HG02678 (cell line): ENCODE measurements at regions not wholly inside any gene's neighbourhood (a gene's known extent, or its start where the extent isn't known, plus 50 kb on each side); places are given as distances from the start of the nearest gene placed in this dataset.

Experiments used
- ATAC-seq: cut with Tn5 transposase; IDR thresholded peaks from one replicate; pipeline ENCODE4 v1.9.1; 2021; ENCODE audit warnings: mild to moderate bottlenecking, moderate library complexity; ENCODE audit not compliant: unreplicated experiment

GRCh38 chr2:42941633-42942176 is 149.3 kb upstream of the HAAO start:
- ATAC-seq: no peak

GRCh38 chr2:42939411-42940206 is 147.2 kb upstream of the HAAO start:
- no peak for ATAC-seq

- ATAC-seq: no peak
These were observed 146.4 kb upstream of the HAAO start for GRCh38 chr2:42938671-42939370.

GRCh38 chr2:42937171-42937875 is 144.9 kb upstream of the HAAO start:
- ATAC-seq: no peak

- no peak for ATAC-seq
These were observed 143.6 kb upstream of the HAAO start for GRCh38 chr2:42935692-42936671.

DNA sequence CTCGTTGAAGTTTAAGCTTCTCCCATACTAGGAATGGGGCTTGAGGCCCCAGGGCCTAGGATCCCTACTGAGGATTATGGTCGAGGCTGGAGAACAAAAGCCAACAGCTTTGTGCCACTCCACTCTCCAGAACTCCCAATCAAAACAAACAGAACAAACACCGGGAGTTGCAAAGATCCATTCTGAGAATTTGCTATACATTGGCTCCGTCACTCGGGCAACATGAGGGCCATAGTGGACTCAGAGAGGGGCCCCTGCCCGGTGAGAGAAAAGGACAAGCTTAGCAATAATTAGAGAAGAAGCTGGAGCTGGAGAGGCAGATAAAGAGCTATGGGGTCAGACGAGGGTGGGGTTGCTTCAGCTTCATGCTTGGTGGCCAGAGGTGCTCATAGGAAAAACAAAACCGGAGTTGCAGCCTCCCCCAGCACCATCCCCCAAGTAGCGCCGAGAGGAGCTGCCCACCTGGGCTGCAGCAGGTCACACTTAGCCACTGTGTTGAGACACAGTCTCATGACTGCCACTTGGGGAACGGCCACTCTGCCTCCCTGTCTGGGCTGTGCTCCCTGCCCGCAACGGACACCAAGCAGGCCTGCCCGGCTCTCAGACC is 142.3 kb upstream of the HAAO start:
- no peak for ATAC-seq

DNA sequence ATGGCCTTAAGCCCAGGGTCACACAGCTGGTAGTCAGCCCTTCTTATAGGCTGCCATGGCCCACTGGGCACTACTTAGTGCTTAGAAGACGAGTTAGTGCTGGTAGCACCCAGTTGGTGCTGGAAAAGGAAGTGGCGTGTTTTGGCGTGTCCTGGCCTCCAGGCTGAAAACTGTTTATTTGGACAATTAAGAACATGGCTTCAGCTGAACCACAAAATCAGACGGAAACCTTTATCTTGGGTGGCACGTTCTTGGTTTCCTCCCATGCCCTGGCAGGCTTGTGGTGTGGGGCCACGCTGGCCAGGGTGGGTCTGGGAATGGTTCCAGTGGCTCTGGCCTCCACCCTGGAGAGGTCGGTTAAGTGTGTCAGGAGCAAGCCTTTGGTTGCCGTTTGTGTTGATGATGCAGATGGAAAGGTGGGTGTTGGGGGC is 141.5 kb upstream of the HAAO start:
- no peak for ATAC-seq

DNA sequence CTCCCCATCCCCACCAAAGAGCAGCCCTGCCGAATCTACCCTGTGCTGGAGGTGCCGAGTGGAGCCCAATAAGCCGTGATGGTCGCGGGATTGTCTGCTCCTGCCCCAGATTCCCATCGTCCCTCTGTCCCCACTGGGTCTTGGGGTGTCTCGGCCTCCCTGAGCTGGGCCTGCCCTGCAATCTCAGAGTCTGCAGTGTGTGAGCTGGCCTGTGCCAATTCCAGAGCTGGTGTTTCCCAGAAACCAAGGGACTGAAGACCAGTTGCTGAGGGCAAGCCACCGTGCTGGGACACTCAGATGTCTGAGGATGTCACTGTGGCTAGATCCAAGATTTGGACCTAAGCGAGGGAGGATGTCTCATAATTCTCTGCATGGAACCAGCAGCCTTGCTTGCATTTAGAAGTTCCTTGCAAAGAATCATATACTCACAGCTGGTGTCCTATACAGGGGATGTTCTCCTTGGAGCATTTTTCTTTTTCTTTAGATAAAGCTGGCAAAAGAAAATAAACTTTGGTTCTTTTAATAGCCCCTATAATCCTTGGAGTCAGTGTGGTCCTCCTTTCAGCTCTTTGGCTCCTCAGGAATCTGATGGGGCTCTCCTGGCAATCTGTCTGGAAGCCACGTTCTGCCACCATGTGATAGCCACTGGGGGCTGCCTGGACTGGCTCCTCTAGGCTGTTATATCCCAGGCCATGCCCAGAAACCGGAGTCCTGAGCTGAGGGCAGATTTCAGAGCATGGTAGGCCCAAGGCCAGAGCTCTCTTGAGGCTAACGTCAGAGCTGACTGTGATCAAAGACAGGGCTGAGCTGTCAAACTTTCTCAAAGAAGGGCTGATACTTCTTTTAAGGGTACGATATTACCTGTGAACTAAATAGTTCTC is 140.1 kb upstream of the HAAO start:
- ATAC-seq: no peak

DNA sequence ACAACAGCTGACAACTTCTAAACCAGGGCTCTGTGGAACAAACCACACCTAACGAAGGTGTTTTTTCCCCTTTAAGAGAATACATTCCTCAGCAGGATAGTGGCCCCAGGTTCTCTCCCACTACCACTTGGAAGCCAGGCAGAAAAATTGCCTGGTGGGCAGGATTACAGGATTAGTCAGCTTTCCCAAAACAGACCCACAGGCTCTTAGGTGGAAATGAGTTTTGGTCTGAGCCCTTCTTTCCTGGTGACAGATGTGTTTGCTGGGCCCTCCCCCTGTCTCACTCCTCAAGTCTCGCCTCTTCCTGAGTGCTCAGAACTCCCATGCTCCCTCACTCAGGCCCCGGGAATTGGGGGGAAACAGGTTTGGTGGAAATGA is 139.4 kb upstream of the HAAO start:
- ATAC-seq: no peak

- no peak for ATAC-seq
These were observed 138.9 kb upstream of the HAAO start for GRCh38 chr2:42931146-42931817.

DNA sequence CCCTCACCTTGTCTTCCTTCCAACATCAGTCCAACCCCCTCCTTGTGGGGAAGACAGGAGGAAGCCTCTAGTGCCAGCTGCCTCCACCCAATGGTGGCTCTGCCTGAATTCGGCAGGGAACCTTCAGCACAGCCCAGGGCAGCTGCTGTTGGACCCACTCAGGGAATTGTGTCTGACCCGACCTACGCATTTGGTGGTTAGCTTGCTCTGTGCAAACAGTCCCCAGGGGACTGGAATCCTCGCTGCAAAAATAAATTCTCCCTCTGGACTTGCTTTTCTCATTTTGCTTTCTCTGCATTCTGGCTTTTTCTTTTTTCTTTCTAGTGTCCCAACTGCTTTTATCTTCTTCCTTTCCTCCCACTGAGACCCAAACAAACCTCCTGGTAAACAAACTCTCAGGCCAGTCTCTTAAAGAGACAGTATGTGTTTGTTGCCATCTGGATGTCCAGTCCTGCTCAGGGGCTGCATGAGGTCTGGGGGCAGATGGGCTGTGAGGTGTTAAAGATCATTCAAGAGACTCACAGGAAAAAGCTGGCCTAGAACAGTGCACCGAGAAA is 137.7 kb upstream of the HAAO start:
- no peak for ATAC-seq

GRCh38 chr2:42929546-42930024 is 137.2 kb upstream of the HAAO start:
- ATAC-seq: no peak

DNA sequence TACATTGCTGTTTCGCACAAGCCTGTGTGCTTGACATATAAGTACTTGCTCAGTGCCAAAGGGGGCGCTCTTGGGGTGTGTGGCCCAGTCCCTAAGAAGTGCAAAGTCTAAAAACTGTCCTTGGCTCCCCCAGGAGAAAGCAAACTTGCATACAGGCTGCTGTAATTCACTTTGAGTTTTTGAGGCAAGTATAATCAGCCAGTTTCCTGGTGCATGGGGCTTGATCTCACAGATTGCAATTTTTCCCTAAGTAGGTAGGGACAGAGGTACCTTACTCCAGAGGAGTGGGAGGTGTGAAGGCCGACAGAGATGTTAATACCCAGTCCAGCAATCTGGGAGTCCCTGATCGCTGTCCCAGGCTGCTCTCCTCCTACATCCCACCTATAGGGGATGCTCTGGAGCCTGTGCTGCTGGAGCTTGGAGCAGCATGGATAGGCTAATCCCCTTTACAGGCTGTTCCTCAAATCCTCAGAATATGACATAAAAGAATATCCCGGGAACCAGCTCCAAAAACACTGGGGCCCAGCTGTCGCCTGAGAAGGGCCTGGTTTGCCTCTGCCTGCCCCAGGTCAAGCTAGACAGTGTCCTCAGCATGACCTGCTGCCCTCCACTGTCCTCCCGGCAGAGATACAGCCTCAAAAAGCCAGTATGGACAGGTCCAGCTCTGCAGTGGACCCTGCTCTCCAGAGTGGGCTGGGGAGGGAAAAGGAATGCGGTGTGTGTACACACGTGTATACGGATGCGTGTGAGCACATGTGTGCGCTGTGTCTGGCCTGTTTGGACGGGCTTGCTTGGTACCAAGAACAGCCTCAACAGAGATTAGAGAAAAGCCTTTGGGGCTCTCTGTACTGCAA is 136.5 kb upstream of the HAAO start:
- no peak for ATAC-seq

GRCh38 chr2:42928161-42928691 is 135.8 kb upstream of the HAAO start:
- no peak for ATAC-seq

DNA sequence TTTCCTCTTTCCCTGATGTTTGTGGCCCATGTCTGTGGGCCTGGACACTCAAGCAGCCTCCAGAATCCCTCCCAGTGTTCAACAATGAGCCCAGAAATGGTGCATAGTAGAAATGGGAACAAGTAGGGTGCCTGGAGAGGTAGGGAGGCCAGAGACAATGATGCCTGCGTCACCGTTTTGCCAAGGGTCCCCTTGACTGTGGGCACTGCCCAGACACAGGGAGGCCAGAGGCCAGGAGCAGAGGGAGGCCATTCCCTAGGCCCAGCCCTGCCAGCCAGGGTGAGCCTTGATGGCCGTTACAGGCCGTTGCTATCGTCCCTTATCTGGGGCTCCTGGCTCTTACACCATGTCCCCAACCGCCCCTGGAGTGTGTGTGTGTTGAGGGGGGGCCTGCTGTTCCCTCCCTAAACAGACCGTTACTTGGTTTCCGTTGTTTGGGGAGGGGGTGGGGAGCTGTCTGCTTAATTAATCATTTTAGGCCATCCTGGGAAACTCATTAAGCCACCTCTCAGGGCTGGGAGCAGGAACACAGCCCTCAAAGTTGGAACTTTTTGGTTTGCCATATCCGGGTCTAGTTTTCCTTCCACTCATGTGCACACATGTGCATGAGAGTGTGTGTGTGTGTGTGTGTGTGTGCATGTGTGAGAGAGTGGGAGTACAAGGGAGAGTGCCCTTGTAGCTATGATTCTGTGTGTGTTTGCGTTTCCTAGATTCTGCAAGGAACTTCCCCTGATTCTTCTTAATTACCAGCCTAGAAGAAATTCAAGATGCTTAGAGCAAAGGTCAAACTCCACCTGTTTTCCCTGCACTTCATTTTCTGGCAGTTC is 135.2 kb upstream of the HAAO start:
- ATAC-seq: no peak
